SU-DHL-6 (cell line): ENCODE measurements at regions not wholly inside any gene's neighbourhood (a gene's known extent, or its start where the extent isn't known, plus 50 kb on each side); places are given as distances from the start of the nearest gene placed in this dataset.

Experiments used
- H2AFZ ChIP-seq: fragments of 200-600 bp; sonication (generic); 2 replicates; pipeline ENCODE4 v1.6.1; 2014; ENCODE audit warnings: low read depth, mild to moderate bottlenecking, moderate library complexity, mixed read lengths, antibody characterized with exemption, low read length; ENCODE audit not compliant: severe bottlenecking
- H3F3A ChIP-seq: fragments of 200-600 bp; shearing (Covaris generic); 2 replicates; pipeline ENCODE4 v1.6.0; 2016; ENCODE audit warnings: antibody characterized with exemption, mild to moderate bottlenecking; ENCODE audit not compliant: insufficient read depth
- H3K27ac ChIP-seq: fragments of 200-600 bp; sonication (generic); 2 replicates; pipeline ENCODE4 v1.5.1; 2016; ENCODE audit warnings: low read depth, mild to moderate bottlenecking, low read length, moderate library complexity, mixed read lengths
- H3K27me3 ChIP-seq: fragments of 200-600 bp; sonication (generic), shearing (Covaris generic); 2 replicates; pipeline ENCODE4 v1.6.0; 2014; ENCODE audit warnings: mild to moderate bottlenecking, low read length
- H3K36me3 ChIP-seq: fragments of 200-600 bp; sonication (generic); 2 replicates; pipeline ENCODE4 v1.6.1; 2014; ENCODE audit warnings: mild to moderate bottlenecking, low read length, mixed read lengths
- H3K4me2 ChIP-seq: fragments of 300-600, 200-600 bp; shearing (Covaris generic), sonication (generic); 2 replicates; pipeline ENCODE4 v1.6.0; 2014; ENCODE audit warnings: low read length, low read depth, mild to moderate bottlenecking; ENCODE audit not compliant: poor library complexity, severe bottlenecking
- H3K4me3 ChIP-seq: fragments of 200-600 bp; sonication (generic); 2 replicates; pipeline ENCODE4 v1.5.1; 2014; ENCODE audit warnings: antibody characterized with exemption, low read length, mild to moderate bottlenecking, mixed read lengths; ENCODE audit not compliant: insufficient read depth, poor library complexity, severe bottlenecking
- H3K79me2 ChIP-seq: fragments of 200-600 bp; sonication (generic); 2 replicates; pipeline ENCODE4 v1.6.1; 2014; ENCODE audit warnings: mild to moderate bottlenecking, low read length, moderate library complexity; ENCODE audit not compliant: insufficient read depth
- H3K9ac ChIP-seq: fragments of 200-600 bp; sonication (generic); 2 replicates; pipeline ENCODE4 v1.7.0; 2014; ENCODE audit warnings: mild to moderate bottlenecking, low read length
- H3K9me2 ChIP-seq: fragments of 200-600 bp; sonication (generic); replicated peaks from 2 replicates; pipeline ENCODE4 v1.6.1; 2014; ENCODE audit warnings: low read length; ENCODE audit not compliant: insufficient read depth
- H3K9me3 ChIP-seq: fragments of 200-600 bp; sonication (generic); 2 replicates; pipeline ENCODE4 v1.6.1; 2014; ENCODE audit warnings: low read length, mixed read lengths; ENCODE audit not compliant: insufficient read depth
- H4K20me1 ChIP-seq: fragments of 200-600 bp; sonication (generic); 2 replicates; pipeline ENCODE4 v1.6.1; 2014; ENCODE audit warnings: low read depth, mild to moderate bottlenecking, antibody characterized with exemption, low read length, moderate library complexity, mixed read lengths
- CTCF ChIP-seq: fragments of 200-600 bp; sonication (generic); IDR thresholded peaks from one replicate; pipeline ENCODE4 v1.5.1; 2017; ENCODE audit warnings: antibody characterized with exemption, mild to moderate bottlenecking, low read length, moderate library complexity; ENCODE audit not compliant: insufficient read depth, poor library complexity, severe bottlenecking
- EZH2phosphoT487 ChIP-seq: fragments of 200-600 bp; sonication (generic), shearing (Covaris generic); conservative IDR thresholded peaks from 2 replicates; pipeline ENCODE4 v1.6.1; 2018; ENCODE audit warnings: mild to moderate bottlenecking, antibody characterized with exemption, low read length, moderate library complexity, mixed read lengths

DNA sequence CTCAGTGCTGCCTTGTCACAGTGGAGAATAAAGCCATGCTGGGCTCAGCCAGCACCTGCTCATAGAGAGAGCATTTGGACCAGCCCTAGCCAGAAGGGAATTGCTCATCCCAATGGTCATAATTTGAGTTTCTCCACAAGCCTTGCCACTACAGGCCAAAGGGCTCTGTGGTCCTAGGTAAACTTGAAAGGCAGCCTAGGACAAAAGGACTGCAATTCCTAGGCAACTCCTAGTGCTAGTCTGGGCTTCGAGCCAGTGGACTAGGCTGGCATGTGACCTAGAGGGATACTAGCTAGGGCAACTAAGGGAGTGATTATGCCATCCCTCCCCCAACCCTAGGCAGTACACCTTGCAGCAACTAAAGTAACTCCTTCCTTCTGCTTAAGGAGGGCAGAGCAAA, 516.2 kb downstream of the BCKDHB start:
- H3K79me2 ChIP-seq: no peaks in the 10 kb centered on the region
- H3K9me3 ChIP-seq: no peaks in the 10 kb centered on the region
- no peaks in the 10 kb centered on the region for H3K36me3 ChIP-seq
- no peaks in the 10 kb centered on the region for H3K27me3 ChIP-seq
- H2AFZ ChIP-seq: no peak overlapping the region
- H3F3A ChIP-seq: no peaks in the 10 kb centered on the region
- H3K9ac ChIP-seq: no peak overlapping the region
- H3K27ac ChIP-seq: no peak overlapping the region
- no peak for TF ChIP-seq CTCF
- TF ChIP-seq EZH2phosphoT487: no peak
- no peak overlapping the region for H3K4me3 ChIP-seq
- no peaks in the 10 kb centered on the region for H4K20me1 ChIP-seq
- H3K4me2 ChIP-seq: no peak overlapping the region
- no peaks in the 10 kb centered on the region for H3K9me2 ChIP-seq

DNA sequence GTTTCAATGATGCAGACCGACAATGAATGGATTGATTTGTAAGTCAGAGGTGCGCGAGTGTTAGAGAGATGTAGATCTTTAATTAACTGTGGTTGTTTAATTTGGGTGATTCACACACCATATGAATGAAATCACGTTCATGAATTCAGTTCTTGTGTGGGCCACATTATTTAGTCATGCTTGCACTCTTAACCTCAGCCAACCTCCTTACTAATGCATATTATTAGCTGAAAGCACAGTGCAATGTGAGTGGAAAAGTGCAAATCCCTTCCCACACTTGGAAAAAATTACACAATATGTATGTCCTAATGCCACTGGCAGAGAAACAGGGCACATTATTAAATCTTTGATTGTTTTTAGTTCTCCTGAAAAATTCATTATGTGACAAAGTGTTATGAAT, 512.5 kb downstream of the BCKDHB start:
- H3K4me3 ChIP-seq: no peak overlapping the region
- no peaks in the 10 kb centered on the region for H4K20me1 ChIP-seq
- no peak overlapping the region for H3K4me2 ChIP-seq
- no peaks in the 10 kb centered on the region for H3K36me3 ChIP-seq
- no peak overlapping the region for H3K9ac ChIP-seq
- no peaks in the 10 kb centered on the region for H3F3A ChIP-seq
- H3K27ac ChIP-seq: no peak overlapping the region
- H2AFZ ChIP-seq: no peak overlapping the region
- H3K9me3 ChIP-seq: no peaks in the 10 kb centered on the region
- no peaks in the 10 kb centered on the region for H3K79me2 ChIP-seq
- no peak for TF ChIP-seq EZH2phosphoT487
- TF ChIP-seq CTCF: no peak
- H3K9me2 ChIP-seq: no peaks in the 10 kb centered on the region
- H3K27me3 ChIP-seq: no peaks in the 10 kb centered on the region

DNA sequence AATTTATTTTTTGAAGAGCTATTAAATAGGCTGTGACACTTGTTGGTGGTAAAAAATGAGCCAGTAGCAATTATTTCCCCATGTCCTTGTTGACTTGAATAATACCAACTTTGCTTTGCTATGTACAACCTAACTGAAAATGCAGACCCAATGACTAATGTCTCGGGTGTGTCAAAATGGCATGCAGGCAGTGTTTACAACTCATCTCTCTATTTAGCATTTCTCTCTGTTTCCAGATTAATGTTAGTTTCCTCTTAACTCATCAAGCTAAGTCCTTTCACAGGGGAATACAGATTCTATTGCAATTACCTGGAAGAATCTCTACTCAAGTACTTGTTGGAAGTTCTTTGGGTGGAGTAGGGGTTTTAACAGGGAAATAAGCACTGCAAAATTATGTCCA, 504.4 kb downstream of the BCKDHB start:
- H3K36me3 ChIP-seq: no peaks in the 10 kb centered on the region
- no peaks in the 10 kb centered on the region for H3K27me3 ChIP-seq
- no peak for TF ChIP-seq EZH2phosphoT487
- no peak for TF ChIP-seq CTCF
- no peak overlapping the region for H3K4me3 ChIP-seq
- no peaks in the 10 kb centered on the region for H3F3A ChIP-seq
- no peak overlapping the region for H2AFZ ChIP-seq
- H4K20me1 ChIP-seq: no peaks in the 10 kb centered on the region
- H3K9ac ChIP-seq: no peak overlapping the region
- no peak overlapping the region for H3K4me2 ChIP-seq
- H3K27ac ChIP-seq: no peak overlapping the region
- H3K79me2 ChIP-seq: no peaks in the 10 kb centered on the region
- H3K9me2 ChIP-seq: no peaks in the 10 kb centered on the region
- H3K9me3 ChIP-seq: no peaks in the 10 kb centered on the region

GRCh38 chr6:80608881-80609280, 502.4 kb downstream of the BCKDHB start:
- H3K79me2 ChIP-seq: no peaks in the 10 kb centered on the region
- H3K27me3 ChIP-seq: no peaks in the 10 kb centered on the region
- no peak overlapping the region for H3K9ac ChIP-seq
- no peak for TF ChIP-seq CTCF
- no peak for TF ChIP-seq EZH2phosphoT487
- H3K9me3 ChIP-seq: no peaks in the 10 kb centered on the region
- H3K27ac ChIP-seq: no peak overlapping the region
- no peak overlapping the region for H3K4me2 ChIP-seq
- no peaks in the 10 kb centered on the region for H3K36me3 ChIP-seq
- no peaks in the 10 kb centered on the region for H4K20me1 ChIP-seq
- H3K9me2 ChIP-seq: no peaks in the 10 kb centered on the region
- H2AFZ ChIP-seq: no peak overlapping the region
- no peaks in the 10 kb centered on the region for H3F3A ChIP-seq
- no peak overlapping the region for H3K4me3 ChIP-seq
